ENCODE measurements at regions not wholly inside any gene's neighbourhood (a gene's known extent, or its start where the extent isn't known, plus 50 kb on each side); places are given as distances from the start of the nearest gene placed in this dataset.

- FAIRE-seq: no peak
- Histone ChIP-seq H4K20me1 (replicated peaks; ENCODE audit: control insufficient read depth, insufficient read depth, low read length) (no peaks in the 10 kb centered on the region), H3K9me3 (replicated peaks; ENCODE audit: control insufficient read depth, insufficient read depth, low read depth, low read length) (no peaks in the 10 kb centered on the region), H3K36me3 (ENCODE audit: control insufficient read depth, insufficient read depth, low read length) (no peaks in the 10 kb centered on the region), H3K9me1 (ENCODE audit: control insufficient read depth, insufficient read depth, low read length) (no peaks in the 10 kb centered on the region), H3K27ac (ENCODE audit: extremely low read depth, low read depth, low read length) (no peak overlapping the region), H3K4me2 (ENCODE audit: insufficient read depth, low read length) (no peak overlapping the region), H3K4me1 (replicated peaks in 1 of 2; ENCODE audit: control insufficient read depth in 2 of 2, insufficient read depth in 2 of 2, low read length in 2 of 2) (no peaks in the 10 kb centered on the region), H3K9ac (ENCODE audit: insufficient read depth in 1 of 2, low read depth in 2 of 2, low read length in 2 of 2) (no peak overlapping the region), H3K27me3 (ENCODE audit: control insufficient read depth in 2 of 2, insufficient read depth in 2 of 2, low read length in 2 of 2) (no peaks in the 10 kb centered on the region), H2AFZ (ENCODE audit: low read depth, low read length) (no peak overlapping the region), H3K79me2 (ENCODE audit: control insufficient read depth, insufficient read depth, low read length) (no peaks in the 10 kb centered on the region), H3K4me3 (no peak overlapping the region)
- CTCF ChIA-PET (ENCODE audit: low intra/inter-chr PET ratio): no interaction called here
- no TSS peak for BruUV-seq (replicated peaks)
- intact Hi-C loops (cut with micrococcal nuclease): no loop called here
- TF ChIP-seq ZFP30 (CRISPR knock-in tag; IDR thresholded peaks at IDR 0.05; ENCODE audit: borderline replicate concordance): no peak
- no peak for TF ChIP-seq E2F4 (CRISPR knock-in tag; IDR thresholded peaks at IDR 0.05; ENCODE audit: low read depth)
- no peak for TF ChIP-seq TFAP4 (CRISPR knock-in tag; IDR thresholded peaks at IDR 0.05; ENCODE audit: borderline replicate concordance)
- no peak for TF ChIP-seq RBM25 (IDR thresholded peaks at IDR 0.05; ENCODE audit: low read depth, low read length, severe bottlenecking)
- TF ChIP-seq HMGXB4 (CRISPR knock-in tag; IDR thresholded peaks at IDR 0.05): no peak
- no peak for TF ChIP-seq SPI1 (IDR thresholded peaks at IDR 0.05; ENCODE audit: borderline replicate concordance, low read depth, low read length)
- DNase-seq (ENCODE audit: extremely low read depth in 1 of 4, low spot score in 3 of 4): no peak
- 0% methylated on average over 3 of the region's 3 CpGs for WGBS (ENCODE audit: insufficient coverage, low coverage, missing lambda C conversion rate)
- ATAC-seq: no peak
- POLR2A ChIA-PET: no interaction called here
- in situ Hi-C loops (cut with MboI): no loop called here
These were observed 157.0 kb upstream of the CPNE8 start for GRCh38 chr12:39062266-39062996.

Measured in K562 (cell line).